Retinal pigment epithelial cell (primary cell): ENCODE measurements at regions not wholly inside any gene's neighbourhood (a gene's known extent, or its start where the extent isn't known, plus 50 kb on each side); places are given as distances from the start of the nearest gene placed in this dataset.

Experiments used
- DNase-seq: peaks from one replicate; pipeline ENCODE4 v3.0.0-alpha.2; 2010; ENCODE audit warnings: low read depth
- H3K4me3 ChIP-seq: 2 replicates; pipeline ENCODE4 v1.5.1; 2011; ENCODE audit warnings: mild to moderate bottlenecking, low read length, control low read depth, moderate library complexity
- TF ChIP-seq, protein P1 (sequence below): conservative IDR thresholded peaks from 2 replicates; pipeline ENCODE4 v1.5.1; 2011; ENCODE audit warnings: low read depth, low read length, control low read depth, inconsistent platforms

DNA sequence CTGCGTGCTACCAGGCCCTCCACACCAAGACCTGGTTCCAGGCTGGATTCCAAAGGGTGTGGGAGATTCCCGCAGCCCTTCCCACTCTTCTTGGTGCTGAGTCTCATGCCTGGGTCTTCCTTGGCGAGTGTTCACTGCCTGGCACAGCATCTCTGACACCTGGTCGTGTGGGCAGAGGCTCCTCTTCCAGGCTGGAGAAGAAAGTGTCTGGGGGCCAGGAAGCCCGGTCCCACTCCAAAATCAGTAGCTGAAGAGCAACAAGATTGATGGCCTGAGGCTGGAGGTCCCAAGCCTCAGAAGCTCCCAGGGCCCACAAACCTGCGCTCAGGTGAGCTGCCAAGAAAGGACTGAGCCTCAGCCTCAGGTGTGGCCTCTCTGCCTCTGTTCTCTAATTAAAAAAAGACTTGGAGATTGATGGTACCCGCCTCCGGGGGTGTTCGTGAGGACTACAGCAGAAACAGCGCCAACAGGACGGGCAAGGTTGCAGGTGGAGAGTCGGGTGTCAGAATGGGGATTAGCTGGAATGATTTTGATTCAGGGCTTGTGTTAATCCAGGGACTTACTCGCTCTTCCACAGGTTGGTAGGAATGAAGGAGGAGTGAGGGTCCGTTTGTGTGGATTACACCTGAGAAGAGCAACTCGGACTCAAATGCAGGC is 217.5 kb downstream of the TEX29 start:
- H3K4me3 ChIP-seq = no peak overlapping the region
- TF ChIP-seq, protein P1, sequence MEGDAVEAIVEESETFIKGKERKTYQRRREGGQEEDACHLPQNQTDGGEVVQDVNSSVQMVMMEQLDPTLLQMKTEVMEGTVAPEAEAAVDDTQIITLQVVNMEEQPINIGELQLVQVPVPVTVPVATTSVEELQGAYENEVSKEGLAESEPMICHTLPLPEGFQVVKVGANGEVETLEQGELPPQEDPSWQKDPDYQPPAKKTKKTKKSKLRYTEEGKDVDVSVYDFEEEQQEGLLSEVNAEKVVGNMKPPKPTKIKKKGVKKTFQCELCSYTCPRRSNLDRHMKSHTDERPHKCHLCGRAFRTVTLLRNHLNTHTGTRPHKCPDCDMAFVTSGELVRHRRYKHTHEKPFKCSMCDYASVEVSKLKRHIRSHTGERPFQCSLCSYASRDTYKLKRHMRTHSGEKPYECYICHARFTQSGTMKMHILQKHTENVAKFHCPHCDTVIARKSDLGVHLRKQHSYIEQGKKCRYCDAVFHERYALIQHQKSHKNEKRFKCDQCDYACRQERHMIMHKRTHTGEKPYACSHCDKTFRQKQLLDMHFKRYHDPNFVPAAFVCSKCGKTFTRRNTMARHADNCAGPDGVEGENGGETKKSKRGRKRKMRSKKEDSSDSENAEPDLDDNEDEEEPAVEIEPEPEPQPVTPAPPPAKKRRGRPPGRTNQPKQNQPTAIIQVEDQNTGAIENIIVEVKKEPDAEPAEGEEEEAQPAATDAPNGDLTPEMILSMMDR = no peak
- DNase-seq = no peak

DNA sequence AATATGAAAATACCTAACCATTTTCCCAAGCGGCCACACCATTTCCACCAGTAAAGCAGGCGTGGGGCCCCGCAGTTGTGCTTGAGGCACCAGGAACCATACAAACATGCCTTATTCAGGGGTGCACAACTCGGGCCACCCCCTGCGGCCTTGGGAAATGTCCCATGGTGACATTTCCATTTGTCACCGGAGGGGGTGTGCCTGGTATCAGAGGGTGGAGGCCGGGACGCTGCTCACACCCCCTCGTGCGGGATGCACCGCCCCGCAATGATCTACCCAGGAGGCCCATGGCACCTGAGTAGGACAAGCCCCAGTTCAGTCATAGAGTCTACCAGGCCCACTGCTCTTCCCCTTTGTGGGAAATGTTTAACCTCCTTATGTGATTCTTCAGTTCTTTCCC is 218.8 kb downstream of the TEX29 start:
- no peak for DNase-seq
- TF ChIP-seq, protein P1 = no peak
- no peak overlapping the region for H3K4me3 ChIP-seq

DNA sequence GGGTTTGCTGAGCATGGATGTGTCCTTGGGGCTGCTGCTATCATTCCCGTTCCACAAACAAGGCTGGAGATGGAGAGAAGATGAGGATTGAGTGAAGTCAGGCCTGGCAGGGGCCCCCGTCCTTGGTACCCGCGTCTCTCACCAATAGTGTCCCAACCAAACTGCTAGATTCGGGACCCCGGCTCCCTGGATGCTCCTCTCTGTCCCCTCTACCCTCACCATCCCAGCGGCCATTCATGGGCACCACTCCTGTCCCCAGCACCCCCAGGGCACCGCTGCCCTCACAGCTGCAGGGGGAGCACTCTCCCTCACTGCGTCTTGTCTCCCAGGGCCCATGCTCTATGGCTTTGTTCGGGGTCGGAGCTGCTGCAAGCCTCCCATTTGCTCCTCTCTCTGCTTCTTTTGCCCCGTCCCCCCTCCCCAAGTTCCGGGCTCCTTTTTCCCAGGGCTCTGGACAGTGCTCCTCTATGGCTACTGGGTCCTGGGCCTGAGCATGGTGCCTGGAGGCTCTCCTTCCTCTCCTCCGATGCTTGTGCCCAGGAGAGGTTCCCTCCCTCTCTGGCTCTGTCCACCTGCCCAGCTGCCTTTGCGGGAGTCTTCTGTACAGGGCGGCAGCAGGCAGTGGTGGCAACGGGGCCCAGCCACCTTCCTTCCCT is 219.5 kb downstream of the TEX29 start:
- TF ChIP-seq, protein P1 = no peak
- no peak overlapping the region for H3K4me3 ChIP-seq
- no peak for DNase-seq

DNA sequence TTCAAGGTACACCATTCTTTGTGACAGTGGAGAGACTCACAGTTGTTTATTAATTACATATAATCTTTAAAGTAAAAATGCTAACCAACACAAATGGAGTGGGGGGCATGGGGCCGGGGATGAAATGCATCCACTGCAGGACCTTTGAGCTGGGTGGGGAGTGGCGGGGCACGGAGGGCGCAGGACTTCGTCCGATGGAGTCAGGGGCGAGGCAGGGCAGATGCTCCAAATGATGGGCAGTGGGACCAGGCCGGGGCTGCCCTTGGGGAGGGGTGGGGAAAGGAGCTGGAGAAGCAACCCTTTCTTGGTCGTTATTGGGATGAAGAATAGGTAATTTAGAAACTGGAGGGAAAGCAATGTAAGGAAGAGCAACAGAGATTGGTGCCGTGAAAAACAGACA is 220.0 kb downstream of the TEX29 start:
- H3K4me3 ChIP-seq = no peak overlapping the region
- TF ChIP-seq, protein P1 = no peak
- DNase-seq = no peak

DNA sequence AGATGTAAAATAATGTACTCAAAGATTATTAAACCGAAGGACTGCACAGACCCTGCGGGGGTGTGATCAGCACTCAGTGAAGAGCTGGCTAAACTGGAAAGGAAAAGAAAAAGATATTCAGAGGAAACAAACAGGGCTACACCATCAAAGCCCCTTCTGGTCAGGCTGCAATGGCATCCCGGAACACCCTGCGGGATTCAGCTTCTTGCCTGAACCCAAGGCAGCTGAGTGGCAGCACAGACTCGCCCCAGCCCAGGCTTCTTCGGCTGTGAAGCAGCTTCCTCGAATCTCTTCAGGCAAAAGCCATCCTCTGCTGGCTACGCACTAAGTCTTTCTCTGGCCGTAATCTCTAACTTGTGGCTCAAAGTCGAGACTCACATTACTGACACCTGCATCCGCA is 220.9 kb downstream of the TEX29 start:
- H3K4me3 ChIP-seq = no peak overlapping the region
- TF ChIP-seq, protein P1 = no peak
- no peak for DNase-seq

DNA sequence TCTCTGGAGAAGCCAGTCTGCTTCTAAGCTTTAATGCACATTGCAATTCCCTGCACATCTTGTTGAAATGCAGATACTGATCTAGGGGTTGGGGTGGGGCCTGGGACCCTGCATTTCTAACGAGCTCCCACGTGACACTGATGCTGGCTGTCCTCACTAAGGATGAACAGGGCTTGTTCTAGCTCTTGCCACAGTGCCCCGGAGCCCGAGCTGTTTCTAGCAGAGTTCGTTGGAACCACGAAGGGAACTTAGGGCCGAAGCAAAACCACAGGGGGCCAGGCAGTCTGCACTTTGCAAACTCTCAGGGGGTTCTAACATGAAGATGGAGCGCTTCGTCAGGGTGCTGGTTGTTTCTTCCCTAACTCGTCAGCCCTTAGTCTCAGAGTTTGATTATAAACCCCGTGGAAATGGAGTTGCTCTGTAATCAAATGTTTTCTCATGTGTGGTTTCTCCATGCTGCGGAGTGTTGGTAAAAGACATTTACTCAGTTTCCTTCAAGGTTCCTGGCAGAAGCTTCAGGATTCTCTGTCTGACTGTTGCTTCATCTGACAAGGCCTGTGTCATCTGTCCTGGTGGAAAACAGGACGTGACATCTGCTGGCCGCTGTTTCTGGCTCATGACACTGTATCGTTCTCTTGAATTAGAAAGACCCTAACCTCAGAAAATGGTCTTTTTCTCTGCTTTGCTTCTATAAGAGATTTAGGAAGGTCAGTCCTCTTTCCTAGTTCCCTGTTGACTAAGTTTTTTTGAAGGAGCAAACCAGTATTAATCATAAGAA is 221.5 kb downstream of the TEX29 start:
- no peak overlapping the region for H3K4me3 ChIP-seq
- TF ChIP-seq, protein P1 = no peak
- DNase-seq = no peak
